ENCODE measurements at regions not wholly inside any gene's neighbourhood (a gene's known extent, or its start where the extent isn't known, plus 50 kb on each side); places are given as distances from the start of the nearest gene placed in this dataset.
A peak's percentile ranks its signal among the peaks of the same experiment; 100 is the strongest.

- no peak overlapping the region for H3K4me3 Mint-ChIP-seq (ENCODE audit: unreplicated experiment)
- no peak overlapping the region for H3K27ac Mint-ChIP-seq (ENCODE audit: unreplicated experiment)
Observed at GRCh38 chr10:107829161-107829560, 664.7 kb upstream of the SORCS1 start.

GRCh38 chr10:107826171-107826570, 661.7 kb upstream of the SORCS1 start:
- Histone ChIP-seq H3K36me3 (ENCODE audit: control insufficient read depth, insufficient read depth, low read length) (no peaks in the 10 kb centered on the region), H3K27me3 (replicated peaks; ENCODE audit: control insufficient read depth, insufficient read depth, low read length) (no peaks in the 10 kb centered on the region), H3K4me1 (no peaks in the 10 kb centered on the region), H3K4me3 (ENCODE audit: low read depth, low read length) (no peak overlapping the region), H3K9me3 (no peaks in the 10 kb centered on the region)
- BruUV-seq (replicated peaks): no TSS peak
- ChIA-PET CTCF (no interaction called here), POLR2A (no interaction called here)
- Mint-ChIP-seq H3K27me3 (ENCODE audit: insufficient read depth, unreplicated experiment) (no peaks in the 10 kb centered on the region), H3K4me1 (ENCODE audit: low read depth, unreplicated experiment) (no peaks in the 10 kb centered on the region), H3K9me3 (ENCODE audit: unreplicated experiment) (no peaks in the 10 kb centered on the region), H3K36me3 (ENCODE audit: insufficient read depth, unreplicated experiment) (no peaks in the 10 kb centered on the region), H3K4me3 (ENCODE audit: unreplicated experiment) (no peak overlapping the region), H3K27ac (ENCODE audit: unreplicated experiment) (no peak overlapping the region)
- TF ChIP-seq CTCF (IDR thresholded peaks at IDR 0.05; ENCODE audit: insufficient read depth in 1 of 2, low read depth in 1 of 2, low read length in 1 of 2, severe bottlenecking in 1 of 2, unreplicated experiment in 1 of 2): no peak
- intact Hi-C loops (cut with micrococcal nuclease; ENCODE audit: unreplicated experiment): no loop called here
- no peak for DNase-seq

More at GRCh38 chr10:107829161-107829560, 664.7 kb upstream of the SORCS1 start:
- Mint-ChIP-seq H3K4me1 (ENCODE audit: low read depth, unreplicated experiment) (no peaks in the 10 kb centered on the region), H3K9me3 (ENCODE audit: unreplicated experiment) (no peaks in the 10 kb centered on the region), H3K27me3 (ENCODE audit: insufficient read depth, unreplicated experiment) (no peaks in the 10 kb centered on the region), H3K36me3 (ENCODE audit: insufficient read depth, unreplicated experiment) (no peaks in the 10 kb centered on the region)
- Histone ChIP-seq H3K36me3 (ENCODE audit: control insufficient read depth, insufficient read depth, low read length) (no peaks in the 10 kb centered on the region), H3K9me3 (no peaks in the 10 kb centered on the region), H3K4me3 (ENCODE audit: low read depth, low read length) (no peak overlapping the region), H3K4me1 (no peaks in the 10 kb centered on the region), H3K27me3 (replicated peaks; ENCODE audit: control insufficient read depth, insufficient read depth, low read length) (no peaks in the 10 kb centered on the region)
- CTCF ChIA-PET: no interaction called here
- POLR2A ChIA-PET: no interaction called here
- intact Hi-C loops (cut with micrococcal nuclease; ENCODE audit: unreplicated experiment): no loop called here
- no peak for DNase-seq
- no TSS peak for BruUV-seq (replicated peaks)
- TF ChIP-seq CTCF (IDR thresholded peaks at IDR 0.05; ENCODE audit: insufficient read depth in 1 of 2, low read depth in 1 of 2, low read length in 1 of 2, severe bottlenecking in 1 of 2, unreplicated experiment in 1 of 2): no peak

- H3K36me3 Mint-ChIP-seq (ENCODE audit: insufficient read depth, unreplicated experiment): no peaks in the 10 kb centered on the region
Observed at GRCh38 chr10:107814865-107815487, 650.5 kb upstream of the SORCS1 start.

More at GRCh38 chr10:107814865-107815487, 650.5 kb upstream of the SORCS1 start:
- POLR2A ChIA-PET: no interaction called here
- Histone ChIP-seq H3K4me1 (no peaks in the 10 kb centered on the region), H3K27me3 (replicated peaks; ENCODE audit: control insufficient read depth, insufficient read depth, low read length) (no peaks in the 10 kb centered on the region), H3K36me3 (ENCODE audit: control insufficient read depth, insufficient read depth, low read length) (no peaks in the 10 kb centered on the region), H3K9me3 (no peaks in the 10 kb centered on the region), H3K4me3 (ENCODE audit: low read depth, low read length) (no peak overlapping the region)
- CTCF ChIA-PET: interaction anchor here (1.0 kb wide), 1 partner anchor 405 kb away, joined by 3 read pairs; no protein-coding TSS in a partner anchor
- intact Hi-C loops (cut with micrococcal nuclease; ENCODE audit: unreplicated experiment): loop anchor here (1.0 to 2.0 kb wide), 2 partner anchors 1110 to 1190 kb away; no protein-coding TSS in a partner anchor
- H3K27ac Mint-ChIP-seq (ENCODE audit: unreplicated experiment): no peak overlapping the region
- H3K9me3 Mint-ChIP-seq (ENCODE audit: unreplicated experiment): no peaks in the 10 kb centered on the region
- H3K4me3 Mint-ChIP-seq (ENCODE audit: unreplicated experiment): no peak overlapping the region
- no TSS peak for BruUV-seq (replicated peaks)
- no peaks in the 10 kb centered on the region for H3K4me1 Mint-ChIP-seq (ENCODE audit: low read depth, unreplicated experiment)
- H3K27me3 Mint-ChIP-seq (ENCODE audit: insufficient read depth, unreplicated experiment): peaks cover 4% of the 10 kb centered on the region
- peak; percentile 49 to 62 for DNase-seq
- peak; percentile 69 to 71 for TF ChIP-seq CTCF (IDR thresholded peaks at IDR 0.05; ENCODE audit: insufficient read depth in 1 of 2, low read depth in 1 of 2, low read length in 1 of 2, severe bottlenecking in 1 of 2, unreplicated experiment in 1 of 2)
